HG03108 (cell line): ENCODE measurements at regions not wholly inside any gene's neighbourhood (a gene's known extent, or its start where the extent isn't known, plus 50 kb on each side); places are given as distances from the start of the nearest gene placed in this dataset.
"Not testable (repeated sequence)": the region's sequence is repeated elsewhere in the genome, so short reads cannot be mapped to it uniquely, and the experiment has no call there.

ENCODE experiments used
- ATAC-seq: cut with Tn5 transposase; IDR thresholded peaks from one replicate; pipeline ENCODE4 v1.9.1; 2021; ENCODE audit warnings: moderate library complexity; ENCODE audit not compliant: unreplicated experiment

GRCh38 chr2:39875182-39875913, 96.3 kb upstream of the THUMPD2 start:
- no peak for ATAC-seq

- no peak for ATAC-seq
Measured at GRCh38 chr2:39874236-39874635, 95.2 kb upstream of the THUMPD2 start.

GRCh38 chr2:39873586-39873985, 94.5 kb upstream of the THUMPD2 start:
- no peak for ATAC-seq

GRCh38 chr2:39872748-39873147, 93.7 kb upstream of the THUMPD2 start:
- no peak for ATAC-seq

GRCh38 chr2:39871291-39871761, 92.3 kb upstream of the THUMPD2 start:
- no peak for ATAC-seq

- ATAC-seq = no peak
Measured at GRCh38 chr2:39870871-39871270, 91.8 kb upstream of the THUMPD2 start.

- no peak for ATAC-seq
Measured at GRCh38 chr2:39867268-39867667, 88.2 kb upstream of the THUMPD2 start.

- ATAC-seq = no peak
Measured at GRCh38 chr2:39865751-39866150, 86.7 kb upstream of the THUMPD2 start.

GRCh38 chr2:39863672-39864071, 84.6 kb upstream of the THUMPD2 start:
- not testable (repeated sequence) for ATAC-seq

GRCh38 chr2:39860538-39860937, 81.5 kb upstream of the THUMPD2 start:
- ATAC-seq = no peak

GRCh38 chr2:39858677-39859076, 79.6 kb upstream of the THUMPD2 start:
- no peak for ATAC-seq

GRCh38 chr2:39855856-39856255, 76.8 kb upstream of the THUMPD2 start:
- ATAC-seq = no peak

- no peak for ATAC-seq
Measured at GRCh38 chr2:39854771-39855170, 75.7 kb upstream of the THUMPD2 start.

- ATAC-seq = no peak
Measured at GRCh38 chr2:39852831-39853230, 73.8 kb upstream of the THUMPD2 start.

GRCh38 chr2:39851651-39852110, 72.6 kb upstream of the THUMPD2 start:
- ATAC-seq = peak; percentile 93

GRCh38 chr2:39851251-39851650, 72.2 kb upstream of the THUMPD2 start:
- no peak for ATAC-seq

GRCh38 chr2:39849982-39850526, 71.0 kb upstream of the THUMPD2 start:
- no peak for ATAC-seq

- ATAC-seq = no peak
Measured at GRCh38 chr2:39849064-39849463, 70.0 kb upstream of the THUMPD2 start.

GRCh38 chr2:39845460-39846146, 66.5 kb upstream of the THUMPD2 start:
- no peak for ATAC-seq

- no peak for ATAC-seq
Measured at GRCh38 chr2:39839261-39839848, 60.3 kb upstream of the THUMPD2 start.

- ATAC-seq = no peak
Measured at GRCh38 chr2:39838589-39838988, 59.5 kb upstream of the THUMPD2 start.
